ENCODE measurements at regions not wholly inside any gene's neighbourhood (a gene's known extent, or its start where the extent isn't known, plus 50 kb on each side); places are given as distances from the start of the nearest gene placed in this dataset.

DNA sequence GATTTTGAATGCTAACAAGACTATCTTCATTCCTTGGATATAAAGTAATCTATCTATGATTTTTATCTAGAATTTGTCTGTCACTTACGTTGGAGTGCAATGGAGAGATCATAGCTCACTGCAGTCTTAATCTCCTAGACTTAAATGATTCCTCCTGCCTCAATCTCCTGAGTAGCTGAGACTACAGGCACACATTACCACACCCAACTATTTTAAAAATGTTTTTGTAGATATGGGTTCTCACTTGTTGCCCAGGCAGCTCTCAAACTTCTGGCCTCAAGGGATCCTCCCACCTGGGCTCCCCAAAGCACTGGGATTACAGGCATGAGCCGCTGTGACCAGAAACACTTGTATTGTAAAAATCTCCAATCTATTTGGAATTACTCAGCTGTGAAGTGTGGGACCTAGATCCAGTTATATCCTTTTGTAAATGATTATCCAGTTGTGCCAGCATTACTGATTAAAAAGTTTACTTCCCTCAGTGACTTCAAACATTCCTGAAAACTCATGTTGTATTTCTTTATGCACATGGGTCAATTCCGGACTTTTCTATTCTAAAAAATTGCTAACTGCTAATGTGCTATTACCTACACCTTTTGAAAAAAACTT lies 1793.8 kb upstream of the WWC1 start:
- TF ChIP-seq, protein P1, sequence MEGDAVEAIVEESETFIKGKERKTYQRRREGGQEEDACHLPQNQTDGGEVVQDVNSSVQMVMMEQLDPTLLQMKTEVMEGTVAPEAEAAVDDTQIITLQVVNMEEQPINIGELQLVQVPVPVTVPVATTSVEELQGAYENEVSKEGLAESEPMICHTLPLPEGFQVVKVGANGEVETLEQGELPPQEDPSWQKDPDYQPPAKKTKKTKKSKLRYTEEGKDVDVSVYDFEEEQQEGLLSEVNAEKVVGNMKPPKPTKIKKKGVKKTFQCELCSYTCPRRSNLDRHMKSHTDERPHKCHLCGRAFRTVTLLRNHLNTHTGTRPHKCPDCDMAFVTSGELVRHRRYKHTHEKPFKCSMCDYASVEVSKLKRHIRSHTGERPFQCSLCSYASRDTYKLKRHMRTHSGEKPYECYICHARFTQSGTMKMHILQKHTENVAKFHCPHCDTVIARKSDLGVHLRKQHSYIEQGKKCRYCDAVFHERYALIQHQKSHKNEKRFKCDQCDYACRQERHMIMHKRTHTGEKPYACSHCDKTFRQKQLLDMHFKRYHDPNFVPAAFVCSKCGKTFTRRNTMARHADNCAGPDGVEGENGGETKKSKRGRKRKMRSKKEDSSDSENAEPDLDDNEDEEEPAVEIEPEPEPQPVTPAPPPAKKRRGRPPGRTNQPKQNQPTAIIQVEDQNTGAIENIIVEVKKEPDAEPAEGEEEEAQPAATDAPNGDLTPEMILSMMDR (IDR thresholded peaks at IDR 0.05) = no peak
- TF ChIP-seq POLR2A (IDR thresholded peaks at IDR 0.05) = no peak
